ENCODE measurements at regions not wholly inside any gene's neighbourhood (a gene's known extent, or its start where the extent isn't known, plus 50 kb on each side); places are given as distances from the start of the nearest gene placed in this dataset.

- no peaks in the 10 kb centered on the region for H3K9me3 ChIP-seq (ENCODE audit: insufficient read depth, low read depth, low read length)
Measured at GRCh38 chr15:100727291-100727851, 125.0 kb downstream of the ASB7 start.

GRCh38 chr15:100728371-100729201 is 126.2 kb downstream of the ASB7 start:
- no peaks in the 10 kb centered on the region for H3K79me2 ChIP-seq (ENCODE audit: insufficient read depth, low read length)
- H3K4me3 ChIP-seq (ENCODE audit: low read length, poor library complexity, severe bottlenecking), result no peak overlapping the region
- H3F3A ChIP-seq (ENCODE audit: low read depth), result no peaks in the 10 kb centered on the region
- TF ChIP-seq CTCF (conservative IDR thresholded peaks at IDR 0.05; ENCODE audit: low read length) (no peak), EZH2phosphoT487 (IDR thresholded peaks at IDR 0.05; ENCODE audit: borderline replicate concordance) (no peak)
- no peaks in the 10 kb centered on the region for H3K36me3 ChIP-seq (ENCODE audit: insufficient read depth, low read length)
- no peak overlapping the region for H3K9ac ChIP-seq (ENCODE audit: low read depth, low read length, poor library complexity, severe bottlenecking)
- H3K4me1 ChIP-seq (ENCODE audit: insufficient read depth, low read length, poor library complexity, severe bottlenecking), result peaks cover 12% of the 10 kb centered on the region
- no peaks in the 10 kb centered on the region for H3K27me3 ChIP-seq (ENCODE audit: insufficient read depth, low read length, poor library complexity, severe bottlenecking)
- no peaks in the 10 kb centered on the region for H3K9me3 ChIP-seq (ENCODE audit: insufficient read depth, low read depth, low read length)
- no peak overlapping the region for H2AFZ ChIP-seq (ENCODE audit: low read length)
- H3K4me2 ChIP-seq (ENCODE audit: low read depth, low read length, poor library complexity, severe bottlenecking), result no peak overlapping the region
- no peaks in the 10 kb centered on the region for H4K20me1 ChIP-seq (ENCODE audit: insufficient read depth, low read length, poor library complexity, severe bottlenecking)
- no peaks in the 10 kb centered on the region for H3K9me2 ChIP-seq (replicated peaks; ENCODE audit: low read depth, low read length)

More at GRCh38 chr15:100727291-100727851, 125.0 kb downstream of the ASB7 start:
- Histone ChIP-seq H3F3A (ENCODE audit: low read depth) (no peaks in the 10 kb centered on the region), H3K9me2 (replicated peaks; ENCODE audit: low read depth, low read length) (no peaks in the 10 kb centered on the region), H3K4me1 (ENCODE audit: insufficient read depth, low read length, poor library complexity, severe bottlenecking) (peaks cover 12% of the 10 kb centered on the region), H3K4me2 (ENCODE audit: low read depth, low read length, poor library complexity, severe bottlenecking) (no peak overlapping the region), H4K20me1 (ENCODE audit: insufficient read depth, low read length, poor library complexity, severe bottlenecking) (no peaks in the 10 kb centered on the region), H3K27me3 (ENCODE audit: insufficient read depth, low read length, poor library complexity, severe bottlenecking) (no peaks in the 10 kb centered on the region), H2AFZ (ENCODE audit: low read length) (no peak overlapping the region), H3K36me3 (ENCODE audit: insufficient read depth, low read length) (no peaks in the 10 kb centered on the region), H3K4me3 (ENCODE audit: low read length, poor library complexity, severe bottlenecking) (no peak overlapping the region), H3K79me2 (ENCODE audit: insufficient read depth, low read length) (no peaks in the 10 kb centered on the region), H3K9ac (ENCODE audit: low read depth, low read length, poor library complexity, severe bottlenecking) (no peak overlapping the region)
- TF ChIP-seq EZH2phosphoT487 (IDR thresholded peaks at IDR 0.05; ENCODE audit: borderline replicate concordance), result no peak
- TF ChIP-seq CTCF (conservative IDR thresholded peaks at IDR 0.05; ENCODE audit: low read length), result no peak

- H3K9me2 ChIP-seq (replicated peaks; ENCODE audit: low read depth, low read length), result no peaks in the 10 kb centered on the region
- H3K4me2 ChIP-seq (ENCODE audit: low read depth, low read length, poor library complexity, severe bottlenecking), result no peak overlapping the region
- no peak overlapping the region for H3K4me3 ChIP-seq (ENCODE audit: low read length, poor library complexity, severe bottlenecking)
- TF ChIP-seq CTCF (conservative IDR thresholded peaks at IDR 0.05; ENCODE audit: low read length) (no peak), EZH2phosphoT487 (IDR thresholded peaks at IDR 0.05; ENCODE audit: borderline replicate concordance) (no peak)
- no peaks in the 10 kb centered on the region for H3F3A ChIP-seq (ENCODE audit: low read depth)
- H3K9ac ChIP-seq (ENCODE audit: low read depth, low read length, poor library complexity, severe bottlenecking), result no peak overlapping the region
- H4K20me1 ChIP-seq (ENCODE audit: insufficient read depth, low read length, poor library complexity, severe bottlenecking), result no peaks in the 10 kb centered on the region
- peaks cover 12% of the 10 kb centered on the region for H3K4me1 ChIP-seq (ENCODE audit: insufficient read depth, low read length, poor library complexity, severe bottlenecking)
- H3K79me2 ChIP-seq (ENCODE audit: insufficient read depth, low read length), result no peaks in the 10 kb centered on the region
- H3K27me3 ChIP-seq (ENCODE audit: insufficient read depth, low read length, poor library complexity, severe bottlenecking), result no peaks in the 10 kb centered on the region
- no peak overlapping the region for H2AFZ ChIP-seq (ENCODE audit: low read length)
- no peaks in the 10 kb centered on the region for H3K9me3 ChIP-seq (ENCODE audit: insufficient read depth, low read depth, low read length)
- no peaks in the 10 kb centered on the region for H3K36me3 ChIP-seq (ENCODE audit: insufficient read depth, low read length)
Measured at GRCh38 chr15:100729461-100729860, 127.1 kb downstream of the ASB7 start.
